Right lobe of liver (tissue), 6 donors: ENCODE measurements at regions not wholly inside any gene's neighbourhood (a gene's known extent, or its start where the extent isn't known, plus 50 kb on each side); places are given as distances from the start of the nearest gene placed in this dataset.

ENCODE experiments used
- ATAC-seq, 4 donors: fragments of 200-7000 bp; cut with Tn5 transposase; one replicate each; pipeline ENCODE4 v1.9.1; 2020; ENCODE audit warnings: mild to moderate bottlenecking in 4 of 4, moderate library complexity in 4 of 4
- DNase-seq, 3 donors: peaks; one replicate each; pipeline ENCODE4 v3.0.0-alpha.2; 2020
- H3K27ac ChIP-seq, 3 donors: fragments of 200-600 bp; one replicate each; pipeline ENCODE4 v1.8.0; 2022
- H3K27me3 ChIP-seq, 2 donors: fragments of 200-600 bp; one replicate each; pipeline ENCODE4 v1.8.0; 2022
- H3K36me3 ChIP-seq, 4 donors: fragments of 200-600 bp; sonication (generic) in 1 of 4; one replicate each; pipeline versions ENCODE4 v1.5.1 to v1.8.0; 2017 to 2022; ENCODE audit warnings: control low read depth in 1 of 4
- H3K4me1 ChIP-seq, 4 donors: fragments of 200-600 bp; sonication (generic) in 1 of 4; one replicate each; pipeline versions ENCODE4 v1.5.1 to v1.8.0; 2017 to 2022; ENCODE audit warnings: control low read depth in 1 of 4
- H3K4me3 ChIP-seq, 3 donors: fragments of 200-600 bp; one replicate each; pipeline ENCODE4 v1.8.0; 2022
- H3K9me3 ChIP-seq, 4 donors: fragments of 200-600 bp; sonication (generic) in 1 of 4; one replicate each; pipeline versions ENCODE4 v1.5.1 to v1.8.0; 2017 to 2022; ENCODE audit warnings: control low read depth in 1 of 4
- CTCF ChIP-seq, 4 donors: fragments of 200-600 bp in 3 of 4; fragments of 450-650 bp in 1 of 4; IDR thresholded peaks; one replicate each; pipeline versions ENCODE4 v1.5.1 to v1.8.0; 2016 to 2022; ENCODE audit warnings: antibody characterized with exemption in 4 of 4, mild to moderate bottlenecking in 2 of 4
- POLR2A ChIP-seq: fragments of 450-650 bp; IDR thresholded peaks from one replicate; pipeline ENCODE4 v1.6.1; 2017; ENCODE audit warnings: antibody characterized with exemption, mild to moderate bottlenecking
- WGBS: methylation state at CpG from one replicate; pipeline ENCODE4 v1.1.6; 2018; ENCODE audit warnings: low coverage, low lambda C conversion rate; ENCODE audit not compliant: insufficient coverage; ENCODE audit errors: missing lambda C conversion rate; 5-methylcytosine and 5-hydroxymethylcytosine counted together
- intact Hi-C, 2 donors: fragments of 100-400 bp; cut with DNase I; formaldehyde crosslinking; loops; one replicate each; pipeline versions ENCODE4 v1.11.2 to v1.14.1; 2022
- donor health status: DM: no; HTN: yes; CAD: no.
- donor health status: DM: no; HTN: no; CAD: no.
- donor health status: DM: no; HTN: no; CAD: no.
- donor health status: DM: no; HTN: yes; CAD: no.
- donor health status: DM: no; HTN: yes; CAD: no.

DNA sequence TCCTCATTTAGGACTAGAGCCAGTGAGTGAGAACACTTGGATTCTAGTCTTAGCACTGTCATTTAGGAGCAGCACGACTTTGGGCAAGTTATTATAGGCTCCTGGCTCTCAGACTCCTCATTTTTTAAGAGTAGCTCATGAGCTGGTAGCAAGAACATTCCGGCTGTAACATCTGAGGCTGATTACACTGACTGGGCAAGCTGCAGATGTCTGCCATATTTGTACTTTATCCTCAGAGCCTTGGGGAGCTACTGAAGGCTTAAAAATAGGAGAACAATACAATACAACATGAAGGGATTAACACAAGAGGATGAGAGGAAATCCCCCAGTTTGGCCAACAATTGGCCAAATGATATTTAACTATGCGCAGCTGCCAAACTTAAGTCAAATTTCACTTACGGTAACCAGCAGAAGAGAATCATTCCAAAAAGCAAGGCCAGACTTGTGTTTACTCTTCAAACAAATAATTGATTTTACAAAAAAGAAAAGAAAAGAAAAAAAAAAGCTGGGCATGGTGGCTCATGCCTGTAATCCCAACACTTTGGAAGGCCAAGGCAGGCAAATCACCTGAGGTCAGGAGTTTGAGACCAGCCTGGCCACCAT, 113.1 kb upstream of the ARHGAP42 start:
- DNase-seq (no peak), ATAC-seq (peak; percentile 34 to 81 (median 58))
- H3K9me3 ChIP-seq, result no peaks in the 10 kb centered on the region
- H3K36me3 ChIP-seq, result no peaks in the 10 kb centered on the region
- H3K4me3 ChIP-seq, result no peak overlapping the region
- intact Hi-C loops, result no loop called here
- no peak overlapping the region for H3K27ac ChIP-seq
- TF ChIP-seq CTCF (IDR thresholded peaks at IDR 0.05) (no peak), POLR2A (no peak)
- H3K4me1 ChIP-seq, result peaks cover 0 to 19% (median 3%) of the 10 kb centered on the region in 4 donors
- 53% methylated on average over 4 of the region's 4 CpGs for WGBS
- H3K27me3 ChIP-seq, result no peaks in the 10 kb centered on the region

DNA sequence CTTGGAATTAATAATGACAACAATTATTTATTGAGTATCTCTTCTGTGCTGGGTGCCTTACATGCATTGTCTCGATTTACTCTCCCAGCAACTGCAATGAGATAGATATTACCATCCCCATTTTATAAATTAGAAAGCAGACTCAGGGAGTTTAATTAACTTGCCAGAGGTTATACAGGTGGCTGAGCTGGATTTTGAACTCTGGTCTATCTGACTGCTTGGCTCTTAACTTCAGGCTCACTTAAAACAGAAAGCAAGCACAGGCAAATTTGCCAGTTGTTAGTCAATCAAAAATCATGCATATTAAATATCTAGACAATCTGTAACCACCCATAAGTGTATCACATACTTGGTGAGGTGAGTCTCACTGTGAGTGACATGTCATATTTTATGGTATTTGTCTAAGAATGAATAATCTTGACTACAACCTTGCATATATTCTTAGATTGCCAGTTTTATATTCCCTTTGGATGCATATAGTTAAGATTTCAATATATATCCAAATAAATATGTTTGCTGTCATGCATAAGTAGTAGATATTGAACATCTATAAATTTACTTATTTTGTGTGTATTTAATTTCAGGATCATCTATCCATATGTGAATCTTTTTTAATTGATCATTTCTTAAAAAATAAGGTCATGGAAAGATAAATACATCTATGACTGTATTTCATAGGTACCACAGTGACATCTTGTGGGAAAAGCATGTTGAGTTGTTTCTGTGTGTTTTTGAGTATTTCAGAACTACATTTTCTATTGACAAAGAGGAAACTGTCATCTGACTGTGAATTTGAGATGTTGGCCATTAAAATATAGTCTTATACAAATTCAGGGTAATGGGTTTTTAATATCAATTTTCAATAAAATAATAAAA, 112.0 kb upstream of the ARHGAP42 start:
- intact Hi-C loops, result no loop called here
- no peaks in the 10 kb centered on the region for H3K27me3 ChIP-seq
- H3K4me3 ChIP-seq, result no peak overlapping the region
- WGBS, result 50% methylated on average over 1 of the region's 1 CpG
- H3K9me3 ChIP-seq, result no peaks in the 10 kb centered on the region
- no peak overlapping the region for H3K27ac ChIP-seq
- peaks cover 0 to 19% (median 3%) of the 10 kb centered on the region in 4 donors for H3K4me1 ChIP-seq
- no peaks in the 10 kb centered on the region for H3K36me3 ChIP-seq
- ATAC-seq, result peak; percentile 66 to 74 (median 68)
- no peak for DNase-seq
- TF ChIP-seq POLR2A (no peak), CTCF (IDR thresholded peaks at IDR 0.05) (peak; percentile 28 to 52 (median 46))

DNA sequence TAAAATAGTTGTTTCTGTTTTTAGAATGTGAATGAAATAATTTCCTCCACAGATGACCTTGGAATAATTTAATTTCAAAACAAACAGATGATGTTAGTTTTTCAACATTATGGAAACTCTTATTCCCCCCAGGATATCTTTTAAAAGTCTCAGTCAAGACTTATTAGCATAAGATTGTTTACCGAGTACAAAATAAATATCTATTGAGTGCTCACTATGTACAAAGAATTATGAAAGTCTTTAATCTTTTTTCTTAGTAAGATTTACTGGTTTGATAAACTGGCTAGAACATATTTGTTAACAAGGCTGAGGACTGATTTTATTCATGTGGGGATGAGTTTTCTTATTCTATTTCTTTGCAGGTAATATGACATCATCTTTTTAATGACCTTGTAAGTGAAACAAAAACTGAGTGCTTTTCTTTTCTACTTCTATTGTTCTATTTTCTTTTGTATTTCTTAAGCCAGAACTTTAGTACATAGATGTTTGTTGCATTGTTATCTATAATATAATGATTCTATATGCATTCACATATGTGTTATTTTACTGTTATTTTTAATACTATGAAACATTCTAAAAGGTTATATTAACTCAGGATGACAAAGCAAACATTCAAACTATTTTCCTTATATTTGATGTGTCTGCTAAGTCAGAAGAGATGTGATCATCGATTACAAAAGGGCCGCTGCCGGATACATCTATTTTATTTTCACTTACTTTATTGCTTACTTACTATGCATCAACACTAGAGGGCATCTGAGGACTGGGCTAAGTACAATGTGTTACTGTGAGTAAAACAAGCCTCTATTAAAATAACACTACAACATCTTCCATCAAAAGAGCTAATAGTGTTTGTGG, 111.0 kb upstream of the ARHGAP42 start:
- intact Hi-C loops, result no loop called here
- no peak for DNase-seq
- Histone ChIP-seq H3K27me3 (no peaks in the 10 kb centered on the region), H3K4me1 (peaks cover 0 to 21% (median 3%) of the 10 kb centered on the region in 4 donors), H3K36me3 (no peaks in the 10 kb centered on the region), H3K9me3 (no peaks in the 10 kb centered on the region), H3K27ac (no peak overlapping the region), H3K4me3 (no peak overlapping the region)
- peak; percentile 76 to 87 (median 83) for ATAC-seq
- 12% methylated on average over 4 of the region's 4 CpGs for WGBS
- TF ChIP-seq CTCF (IDR thresholded peaks at IDR 0.05) (peak; percentile 65 to 88 (median 81)), POLR2A (no peak)

DNA sequence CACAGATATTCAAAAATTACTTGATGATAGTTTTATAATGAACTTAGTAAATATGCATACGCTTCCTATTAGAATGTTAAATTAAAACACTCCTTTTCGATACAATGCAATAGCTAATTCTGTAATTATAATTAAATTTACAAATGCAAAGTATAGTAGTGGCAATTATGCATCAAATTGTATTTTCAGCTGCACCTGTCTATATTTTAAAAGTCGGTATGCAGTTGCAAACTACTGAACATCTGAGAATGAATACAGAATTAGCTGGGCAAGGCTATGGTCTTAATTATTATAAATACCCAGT, 110.4 kb upstream of the ARHGAP42 start:
- 47% methylated on average over 3 of the region's 3 CpGs for WGBS
- no peak for ATAC-seq
- intact Hi-C loops, result no loop called here
- no peak for DNase-seq
- TF ChIP-seq POLR2A, result no peak
- no peak for TF ChIP-seq CTCF (IDR thresholded peaks at IDR 0.05)
- no peaks in the 10 kb centered on the region for H3K27me3 ChIP-seq
- H3K4me3 ChIP-seq, result no peak overlapping the region
- H3K4me1 ChIP-seq, result peaks cover 0 to 25% (median 3%) of the 10 kb centered on the region in 4 donors
- no peak overlapping the region for H3K27ac ChIP-seq
- no peaks in the 10 kb centered on the region for H3K36me3 ChIP-seq
- no peaks in the 10 kb centered on the region for H3K9me3 ChIP-seq
